ENCODE measurements at regions not wholly inside any gene's neighbourhood (a gene's known extent, or its start where the extent isn't known, plus 50 kb on each side); places are given as distances from the start of the nearest gene placed in this dataset.

DNA sequence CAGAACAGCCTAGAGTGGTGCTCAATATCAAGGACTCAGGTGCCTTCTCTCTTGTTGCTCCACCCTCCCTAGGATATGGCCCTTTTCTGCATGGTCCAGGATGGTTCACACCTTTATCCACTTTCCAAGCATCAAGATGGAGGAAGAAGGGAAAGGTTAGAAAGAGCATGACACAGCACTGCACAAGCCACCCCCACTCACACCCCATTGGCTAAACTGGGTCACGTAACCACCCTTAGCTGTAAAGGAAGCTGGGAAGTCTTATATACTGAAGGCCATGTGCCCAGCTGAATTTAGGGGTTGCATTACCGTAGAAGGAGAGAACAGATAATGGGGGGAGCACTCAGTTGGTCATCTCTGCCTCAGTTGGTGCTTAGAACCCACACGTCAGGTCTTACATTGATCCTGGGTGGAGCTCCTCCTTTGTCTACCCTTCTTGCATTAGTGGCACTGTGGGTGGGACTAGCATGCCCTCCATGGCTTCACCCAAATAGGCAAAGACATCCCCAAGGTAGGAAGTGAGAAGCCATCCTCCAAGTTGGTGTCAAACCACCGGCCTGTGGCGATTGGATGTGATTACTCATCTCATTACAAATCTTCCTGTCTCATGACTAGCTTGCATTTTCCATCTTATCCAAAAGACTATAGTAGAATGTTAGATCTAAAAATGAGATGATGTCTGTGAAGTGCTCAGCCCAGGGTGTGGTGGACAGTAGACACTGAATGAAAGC, 248.5 kb downstream of the HAUS1 start:
- TF ChIP-seq, protein P1, sequence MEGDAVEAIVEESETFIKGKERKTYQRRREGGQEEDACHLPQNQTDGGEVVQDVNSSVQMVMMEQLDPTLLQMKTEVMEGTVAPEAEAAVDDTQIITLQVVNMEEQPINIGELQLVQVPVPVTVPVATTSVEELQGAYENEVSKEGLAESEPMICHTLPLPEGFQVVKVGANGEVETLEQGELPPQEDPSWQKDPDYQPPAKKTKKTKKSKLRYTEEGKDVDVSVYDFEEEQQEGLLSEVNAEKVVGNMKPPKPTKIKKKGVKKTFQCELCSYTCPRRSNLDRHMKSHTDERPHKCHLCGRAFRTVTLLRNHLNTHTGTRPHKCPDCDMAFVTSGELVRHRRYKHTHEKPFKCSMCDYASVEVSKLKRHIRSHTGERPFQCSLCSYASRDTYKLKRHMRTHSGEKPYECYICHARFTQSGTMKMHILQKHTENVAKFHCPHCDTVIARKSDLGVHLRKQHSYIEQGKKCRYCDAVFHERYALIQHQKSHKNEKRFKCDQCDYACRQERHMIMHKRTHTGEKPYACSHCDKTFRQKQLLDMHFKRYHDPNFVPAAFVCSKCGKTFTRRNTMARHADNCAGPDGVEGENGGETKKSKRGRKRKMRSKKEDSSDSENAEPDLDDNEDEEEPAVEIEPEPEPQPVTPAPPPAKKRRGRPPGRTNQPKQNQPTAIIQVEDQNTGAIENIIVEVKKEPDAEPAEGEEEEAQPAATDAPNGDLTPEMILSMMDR (IDR thresholded peaks at IDR 0.05) = no peak
- no peak for TF ChIP-seq POLR2A (IDR thresholded peaks at IDR 0.05)

All from Peyer's patch (tissue), 4 donors.